CD14-positive monocyte (primary cell): ENCODE measurements at regions not wholly inside any gene's neighbourhood (a gene's known extent, or its start where the extent isn't known, plus 50 kb on each side); places are given as distances from the start of the nearest gene placed in this dataset.
A peak's percentile ranks its signal among the peaks of the same experiment; 100 is the strongest.

Experiments used
- DNase-seq, 3 donors: peaks; one replicate each; pipeline ENCODE4 v3.0.0-alpha.2; 2011 to 2022
- H2AFZ ChIP-seq: 2 replicates; pipeline ENCODE4 v1.6.0; 2012; ENCODE audit warnings: mild to moderate bottlenecking, low read depth, low read length, inconsistent platforms; ENCODE audit not compliant: insufficient read depth, poor library complexity, severe bottlenecking
- H3K27ac ChIP-seq, 2 donors: 1 replicate in 1 of 2; 2 replicates in 1 of 2; pipeline ENCODE4 v1.5.1; 2012 to 2013; ENCODE audit warnings: low read length in 2 of 2, control low read depth in 1 of 2, inconsistent platforms in 1 of 2, low read depth in 1 of 2, mild to moderate bottlenecking in 1 of 2
- H3K27me3 ChIP-seq, 2 donors: one replicate each; pipeline versions ENCODE4 v1.6.0 to v1.6.1; 2011 to 2013; ENCODE audit warnings: low read length in 2 of 2; ENCODE audit not compliant: control insufficient read depth in 2 of 2, insufficient read depth in 2 of 2
- H3K36me3 ChIP-seq, 2 donors: replicated peaks in 1 of 2; 1 replicate in 1 of 2; 2 replicates in 1 of 2; pipeline versions ENCODE4 v1.5.1 to v1.6.1; 2012 to 2013; ENCODE audit warnings: low read length in 2 of 2, control low read depth in 1 of 2, inconsistent platforms in 1 of 2, mild to moderate bottlenecking in 1 of 2; ENCODE audit not compliant: insufficient read depth in 2 of 2, control insufficient read depth in 1 of 2
- H3K4me1 ChIP-seq, 2 donors: 1 replicate in 1 of 2; 2 replicates in 1 of 2; pipeline versions ENCODE4 v1.5.1 to v1.6.1; 2012 to 2013; ENCODE audit warnings: low read length in 2 of 2, control low read depth in 1 of 2, inconsistent platforms in 1 of 2, mild to moderate bottlenecking in 1 of 2, moderate library complexity in 1 of 2; ENCODE audit not compliant: insufficient read depth in 2 of 2, control insufficient read depth in 1 of 2
- H3K4me2 ChIP-seq: replicated peaks from 2 replicates; pipeline ENCODE3; 2012; ENCODE audit warnings: low read length, moderate library complexity, mild to moderate bottlenecking; ENCODE audit not compliant: poor library complexity, severe bottlenecking; ENCODE audit errors: extremely low read depth
- H3K4me3 ChIP-seq, 3 experiments: fragments of 200-600 bp in 1 of 3; sonication (generic) in 1 of 3; replicated peaks in 1 of 3; 1 replicate in 2 of 3; 2 replicates in 1 of 3; pipeline ENCODE4 v1.5.1; 2011 to 2013; ENCODE audit warnings: low read length in 3 of 3, mild to moderate bottlenecking in 3 of 3, control low read depth in 2 of 3, low read depth in 2 of 3, inconsistent platforms in 1 of 3, moderate library complexity in 1 of 3
- H3K79me2 ChIP-seq: 2 replicates; pipeline ENCODE4 v1.6.0; 2012; ENCODE audit warnings: mild to moderate bottlenecking, control low read depth, inconsistent platforms, low read length, moderate library complexity; ENCODE audit not compliant: insufficient read depth
- H3K9ac ChIP-seq: 2 replicates; pipeline ENCODE4 v1.6.0; 2017; ENCODE audit warnings: low read length, mild to moderate bottlenecking; ENCODE audit not compliant: insufficient read depth, poor library complexity, severe bottlenecking
- H3K9me3 ChIP-seq, 2 donors: replicated peaks in 1 of 2; 1 replicate in 1 of 2; 2 replicates in 1 of 2; pipeline versions ENCODE4 v1.5.1 to v1.6.1; 2012 to 2013; ENCODE audit warnings: low read length in 2 of 2, control low read depth in 1 of 2; ENCODE audit not compliant: control insufficient read depth in 1 of 2, insufficient read depth in 1 of 2
- H4K20me1 ChIP-seq: 2 replicates; pipeline ENCODE4 v1.6.0; 2012; ENCODE audit warnings: mild to moderate bottlenecking, low read length, control low read depth, moderate library complexity; ENCODE audit not compliant: insufficient read depth
- H3K27ac Mint-ChIP-seq, 7 donors: one replicate each; pipeline ENCODE4 v1.8.0; 2020; ENCODE audit warnings: mild to moderate bottlenecking in 7 of 7, mixed read lengths in 7 of 7, moderate library complexity in 6 of 7, inconsistent platforms in 2 of 7
- H3K27me3 Mint-ChIP-seq, 3 donors: one replicate each; pipeline ENCODE4 v1.8.0; 2021 to 2022; ENCODE audit warnings: low read depth in 3 of 3, mild to moderate bottlenecking in 3 of 3, mixed read lengths in 3 of 3, moderate library complexity in 3 of 3, inconsistent platforms in 1 of 3
- H3K36me3 Mint-ChIP-seq, 2 donors: one replicate each; pipeline ENCODE4 v1.8.0; 2020; ENCODE audit warnings: mixed read lengths in 2 of 2, inconsistent platforms in 1 of 2, mild to moderate bottlenecking in 1 of 2
- H3K4me1 Mint-ChIP-seq: one replicate; pipeline ENCODE4 v1.8.0; 2020; ENCODE audit warnings: mild to moderate bottlenecking, mixed read lengths
- H3K4me3 Mint-ChIP-seq, 2 donors: one replicate each; pipeline ENCODE4 v1.8.0; 2020; ENCODE audit warnings: mild to moderate bottlenecking in 2 of 2, mixed read lengths in 2 of 2, moderate library complexity in 1 of 2
- H3K9me3 Mint-ChIP-seq, 7 donors: one replicate each; pipeline ENCODE4 v1.8.0; 2020 to 2022; ENCODE audit warnings: mixed read lengths in 7 of 7, mild to moderate bottlenecking in 6 of 7, moderate library complexity in 6 of 7, inconsistent platforms in 2 of 7
- WGBS: methylation state at CpG from one replicate; pipeline ENCODE4 v1.1.5; 2013; ENCODE audit warnings: missing lambda C conversion rate; ENCODE audit not compliant: insufficient coverage; 5-methylcytosine and 5-hydroxymethylcytosine counted together
- intact Hi-C, 2 donors: fragments of 100-400 bp; cut with micrococcal nuclease; formaldehyde crosslinking; loops; one replicate each; pipeline versions ENCODE4 v1.15.0 to v1.15.1; 2023
- TF ChIP-seq, protein P1 (sequence below): fragments of 200-600 bp; IDR thresholded peaks from one replicate; pipeline ENCODE4 v1.8.0; 2022; ENCODE audit warnings: antibody characterized with exemption, mild to moderate bottlenecking

GRCh38 chr10:89122433-89123051, 84.6 kb downstream of the CH25H start:
- H3K79me2 ChIP-seq = no peaks in the 10 kb centered on the region

GRCh38 chr10:89121764-89122020, 85.4 kb downstream of the CH25H start:
- H3K4me1 Mint-ChIP-seq = peaks cover 39% of the 10 kb centered on the region
- no peak overlapping the region for H3K9ac ChIP-seq
- peaks cover 34 to 38% of the 10 kb centered on the region in 2 donors for H3K4me1 ChIP-seq
- H3K4me3 Mint-ChIP-seq = no peak overlapping the region
- H3K27ac ChIP-seq = peak overlapping the region in 1 of 2 donors; percentile 94
- H3K27me3 ChIP-seq = peaks cover 0 to 8% of the 10 kb centered on the region in 2 donors
- H3K4me2 ChIP-seq = no peak overlapping the region
- DNase-seq = no peak
- intact Hi-C loops = loop anchor here (2.0 to 5.0 kb wide), 4 partner anchors 34 to 129 kb away; partner anchors contain the start of gene FAS (in 1 of the 2)
- no peaks in the 10 kb centered on the region for H3K9me3 ChIP-seq
- no peaks in the 10 kb centered on the region for H3K36me3 ChIP-seq
- peaks cover 0 to 6% (median 2%) of the 10 kb centered on the region in 3 donors for H3K27me3 Mint-ChIP-seq
- no peak overlapping the region for H2AFZ ChIP-seq
- TF ChIP-seq, protein P1, sequence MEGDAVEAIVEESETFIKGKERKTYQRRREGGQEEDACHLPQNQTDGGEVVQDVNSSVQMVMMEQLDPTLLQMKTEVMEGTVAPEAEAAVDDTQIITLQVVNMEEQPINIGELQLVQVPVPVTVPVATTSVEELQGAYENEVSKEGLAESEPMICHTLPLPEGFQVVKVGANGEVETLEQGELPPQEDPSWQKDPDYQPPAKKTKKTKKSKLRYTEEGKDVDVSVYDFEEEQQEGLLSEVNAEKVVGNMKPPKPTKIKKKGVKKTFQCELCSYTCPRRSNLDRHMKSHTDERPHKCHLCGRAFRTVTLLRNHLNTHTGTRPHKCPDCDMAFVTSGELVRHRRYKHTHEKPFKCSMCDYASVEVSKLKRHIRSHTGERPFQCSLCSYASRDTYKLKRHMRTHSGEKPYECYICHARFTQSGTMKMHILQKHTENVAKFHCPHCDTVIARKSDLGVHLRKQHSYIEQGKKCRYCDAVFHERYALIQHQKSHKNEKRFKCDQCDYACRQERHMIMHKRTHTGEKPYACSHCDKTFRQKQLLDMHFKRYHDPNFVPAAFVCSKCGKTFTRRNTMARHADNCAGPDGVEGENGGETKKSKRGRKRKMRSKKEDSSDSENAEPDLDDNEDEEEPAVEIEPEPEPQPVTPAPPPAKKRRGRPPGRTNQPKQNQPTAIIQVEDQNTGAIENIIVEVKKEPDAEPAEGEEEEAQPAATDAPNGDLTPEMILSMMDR = no peak
- H3K4me3 ChIP-seq = no peak overlapping the region
- no peaks in the 10 kb centered on the region for H4K20me1 ChIP-seq
- H3K9me3 Mint-ChIP-seq = peaks cover 0 to 4% (median 0%) of the 10 kb centered on the region in 7 donors
- H3K79me2 ChIP-seq = no peaks in the 10 kb centered on the region
- H3K36me3 Mint-ChIP-seq = peaks cover 0 to 4% of the 10 kb centered on the region in 2 donors
- H3K27ac Mint-ChIP-seq = peak overlapping the region; percentile 29 to 100 (median 98)

More at GRCh38 chr10:89122433-89123051, 84.6 kb downstream of the CH25H start:
- peak; percentile 76 to 87 (median 83) for DNase-seq
- Histone ChIP-seq H2AFZ (no peak overlapping the region), H3K36me3 (no peaks in the 10 kb centered on the region), H3K27me3 (peaks cover 0 to 13% of the 10 kb centered on the region in 2 donors), H3K27ac (peak overlapping the region; percentile 45 to 94), H4K20me1 (no peaks in the 10 kb centered on the region), H3K9ac (peak overlapping the region; percentile 41), H3K4me3 (peak overlapping the region in 1 of 3 experiments; percentile 34), H3K4me2 (peak overlapping the region; percentile 49), H3K4me1 (peaks cover 34 to 38% of the 10 kb centered on the region in 2 donors), H3K9me3 (no peaks in the 10 kb centered on the region)
- TF ChIP-seq, protein P1 = no peak
- peak overlapping the region; percentile 98 to 100 (median 99) for H3K27ac Mint-ChIP-seq
- H3K27me3 Mint-ChIP-seq = peaks cover 0 to 9% (median 2%) of the 10 kb centered on the region in 3 donors
- H3K9me3 Mint-ChIP-seq = peaks cover 0 to 4% (median 0%) of the 10 kb centered on the region in 7 donors
- H3K4me3 Mint-ChIP-seq = peak overlapping the region in 1 of 2 donors; percentile 81
- peaks cover 39% of the 10 kb centered on the region for H3K4me1 Mint-ChIP-seq
- peaks cover 0 to 4% of the 10 kb centered on the region in 2 donors for H3K36me3 Mint-ChIP-seq
- intact Hi-C loops = loop anchor here (1.0 to 5.0 kb wide), 5 partner anchors 7 to 130 kb away; partner anchors contain the start of gene FAS (in 1 of the 2)
- WGBS = 8% methylated on average over 2 of the region's 4 CpGs
